HG02763 (cell line): ENCODE measurements at regions not wholly inside any gene's neighbourhood (a gene's known extent, or its start where the extent isn't known, plus 50 kb on each side); places are given as distances from the start of the nearest gene placed in this dataset.

Source experiments
- ATAC-seq: cut with Tn5 transposase; IDR thresholded peaks from one replicate; pipeline ENCODE4 v1.9.1; 2021; ENCODE audit warnings: mild to moderate bottlenecking, moderate library complexity; ENCODE audit not compliant: unreplicated experiment

- ATAC-seq, result no peak
Measured at GRCh38 chr3:10583798-10584708, 78.7 kb upstream of the ATP2B2 start.

- no peak for ATAC-seq
Measured at GRCh38 chr3:10585945-10586344, 80.6 kb upstream of the ATP2B2 start.

- no peak for ATAC-seq
Measured at GRCh38 chr3:10594915-10595314, 89.5 kb upstream of the ATP2B2 start.

GRCh38 chr3:10596746-10597448 is 91.5 kb upstream of the ATP2B2 start:
- no peak for ATAC-seq

GRCh38 chr3:10597733-10598132 is 92.3 kb upstream of the ATP2B2 start:
- no peak for ATAC-seq

- no peak for ATAC-seq
Measured at GRCh38 chr3:10599017-10599416, 93.6 kb upstream of the ATP2B2 start.

- no peak for ATAC-seq
Measured at GRCh38 chr3:10599444-10599843, 94.1 kb upstream of the ATP2B2 start.

- no peak for ATAC-seq
Measured at GRCh38 chr3:10600296-10600714, 94.9 kb upstream of the ATP2B2 start.

GRCh38 chr3:10600726-10601125 is 95.3 kb upstream of the ATP2B2 start:
- ATAC-seq, result no peak

GRCh38 chr3:10601151-10601856 is 95.9 kb upstream of the ATP2B2 start:
- no peak for ATAC-seq

GRCh38 chr3:10601857-10602230 is 96.5 kb upstream of the ATP2B2 start:
- no peak for ATAC-seq

GRCh38 chr3:10602271-10602670 is 96.9 kb upstream of the ATP2B2 start:
- ATAC-seq, result no peak

GRCh38 chr3:10602769-10603768 is 97.7 kb upstream of the ATP2B2 start:
- ATAC-seq, result no peak

GRCh38 chr3:10609134-10609533 is 103.7 kb upstream of the ATP2B2 start:
- no peak for ATAC-seq

- no peak for ATAC-seq
Measured at GRCh38 chr3:10614168-10614567, 108.8 kb upstream of the ATP2B2 start.

GRCh38 chr3:10615715-10616114 is 110.3 kb upstream of the ATP2B2 start:
- no peak for ATAC-seq

GRCh38 chr3:10616321-10616720 is 110.9 kb upstream of the ATP2B2 start:
- ATAC-seq, result no peak

- ATAC-seq, result no peak
Measured at GRCh38 chr3:10619989-10620832, 114.8 kb upstream of the ATP2B2 start.

GRCh38 chr3:10620833-10621082 is 115.4 kb upstream of the ATP2B2 start:
- no peak for ATAC-seq
